ENCODE measurements at regions not wholly inside any gene's neighbourhood (a gene's known extent, or its start where the extent isn't known, plus 50 kb on each side); places are given as distances from the start of the nearest gene placed in this dataset.

- H3K9me3 ChIP-seq (ENCODE audit: control insufficient read depth in 3 of 3, low read length in 3 of 3) = no peaks in the 10 kb centered on the region
- no peak overlapping the region for H3K9ac ChIP-seq (ENCODE audit: low read depth in 1 of 3, low read length in 3 of 3)
- H3K36me3 ChIP-seq (ENCODE audit: control insufficient read depth in 3 of 3, insufficient read depth in 3 of 3, low read length in 3 of 3) = no peaks in the 10 kb centered on the region
- H3K27ac ChIP-seq (ENCODE audit: low read depth, low read length) = no peak overlapping the region
- no peak overlapping the region for H3K4me3 ChIP-seq (ENCODE audit: low read length in 3 of 3)
- no peaks in the 10 kb centered on the region for H3K4me1 ChIP-seq (ENCODE audit: control insufficient read depth in 3 of 3, insufficient read depth in 3 of 3, low read length in 3 of 3)
- no peaks in the 10 kb centered on the region for H3K27me3 ChIP-seq (ENCODE audit: control insufficient read depth in 3 of 3, insufficient read depth in 3 of 3, low read length in 3 of 3)
Observed at GRCh38 chr2:59560769-59561168, 992.7 kb downstream of the BCL11A start.

GRCh38 chr2:59540864-59541263, 1012.6 kb downstream of the BCL11A start:
- Histone ChIP-seq H3K27me3 (ENCODE audit: control insufficient read depth in 3 of 3, insufficient read depth in 3 of 3, low read length in 3 of 3) (no peaks in the 10 kb centered on the region), H3K4me3 (ENCODE audit: low read length in 3 of 3) (no peak overlapping the region), H3K27ac (ENCODE audit: low read depth, low read length) (no peak overlapping the region), H3K9me3 (ENCODE audit: control insufficient read depth in 3 of 3, low read length in 3 of 3) (no peaks in the 10 kb centered on the region), H3K9ac (ENCODE audit: low read depth in 1 of 3, low read length in 3 of 3) (no peak overlapping the region), H3K36me3 (ENCODE audit: control insufficient read depth in 3 of 3, insufficient read depth in 3 of 3, low read length in 3 of 3) (no peaks in the 10 kb centered on the region), H3K4me1 (ENCODE audit: control insufficient read depth in 3 of 3, insufficient read depth in 3 of 3, low read length in 3 of 3) (no peaks in the 10 kb centered on the region)

GRCh38 chr2:59538398-59538911, 1015.0 kb downstream of the BCL11A start:
- no peaks in the 10 kb centered on the region for H3K27me3 ChIP-seq (ENCODE audit: control insufficient read depth in 3 of 3, insufficient read depth in 3 of 3, low read length in 3 of 3)
- H3K9ac ChIP-seq (ENCODE audit: low read depth in 1 of 3, low read length in 3 of 3) = no peak overlapping the region
- H3K9me3 ChIP-seq (ENCODE audit: control insufficient read depth in 3 of 3, low read length in 3 of 3) = no peaks in the 10 kb centered on the region
- H3K36me3 ChIP-seq (ENCODE audit: control insufficient read depth in 3 of 3, insufficient read depth in 3 of 3, low read length in 3 of 3) = no peaks in the 10 kb centered on the region
- H3K4me1 ChIP-seq (ENCODE audit: control insufficient read depth in 3 of 3, insufficient read depth in 3 of 3, low read length in 3 of 3) = no peaks in the 10 kb centered on the region
- H3K4me3 ChIP-seq (ENCODE audit: low read length in 3 of 3) = no peak overlapping the region
- H3K27ac ChIP-seq (ENCODE audit: low read depth, low read length) = no peak overlapping the region

GRCh38 chr2:59532808-59533207, 1020.6 kb downstream of the BCL11A start:
- Histone ChIP-seq H3K27ac (ENCODE audit: low read depth, low read length) (no peak overlapping the region), H3K9ac (ENCODE audit: low read depth in 1 of 3, low read length in 3 of 3) (no peak overlapping the region), H3K9me3 (ENCODE audit: control insufficient read depth in 3 of 3, low read length in 3 of 3) (no peaks in the 10 kb centered on the region), H3K4me3 (ENCODE audit: low read length in 3 of 3) (no peak overlapping the region), H3K4me1 (ENCODE audit: control insufficient read depth in 3 of 3, insufficient read depth in 3 of 3, low read length in 3 of 3) (no peaks in the 10 kb centered on the region), H3K27me3 (ENCODE audit: control insufficient read depth in 3 of 3, insufficient read depth in 3 of 3, low read length in 3 of 3) (no peaks in the 10 kb centered on the region), H3K36me3 (ENCODE audit: control insufficient read depth in 3 of 3, insufficient read depth in 3 of 3, low read length in 3 of 3) (no peaks in the 10 kb centered on the region)

- no peaks in the 10 kb centered on the region for H3K4me1 ChIP-seq (ENCODE audit: control insufficient read depth in 3 of 3, insufficient read depth in 3 of 3, low read length in 3 of 3)
- H3K27me3 ChIP-seq (ENCODE audit: control insufficient read depth in 3 of 3, insufficient read depth in 3 of 3, low read length in 3 of 3) = no peaks in the 10 kb centered on the region
- no peaks in the 10 kb centered on the region for H3K36me3 ChIP-seq (ENCODE audit: control insufficient read depth in 3 of 3, insufficient read depth in 3 of 3, low read length in 3 of 3)
- no peak overlapping the region for H3K9ac ChIP-seq (ENCODE audit: low read depth in 1 of 3, low read length in 3 of 3)
- H3K27ac ChIP-seq (ENCODE audit: low read depth, low read length) = no peak overlapping the region
- no peak overlapping the region for H3K4me3 ChIP-seq (ENCODE audit: low read length in 3 of 3)
- H3K9me3 ChIP-seq (ENCODE audit: control insufficient read depth in 3 of 3, low read length in 3 of 3) = no peaks in the 10 kb centered on the region
Observed at GRCh38 chr2:59530258-59530657, 1023.2 kb downstream of the BCL11A start.

GRCh38 chr2:59529726-59530125, 1023.7 kb downstream of the BCL11A start:
- no peaks in the 10 kb centered on the region for H3K27me3 ChIP-seq (ENCODE audit: control insufficient read depth in 3 of 3, insufficient read depth in 3 of 3, low read length in 3 of 3)
- no peaks in the 10 kb centered on the region for H3K4me1 ChIP-seq (ENCODE audit: control insufficient read depth in 3 of 3, insufficient read depth in 3 of 3, low read length in 3 of 3)
- no peaks in the 10 kb centered on the region for H3K36me3 ChIP-seq (ENCODE audit: control insufficient read depth in 3 of 3, insufficient read depth in 3 of 3, low read length in 3 of 3)
- no peak overlapping the region for H3K9ac ChIP-seq (ENCODE audit: low read depth in 1 of 3, low read length in 3 of 3)
- no peak overlapping the region for H3K27ac ChIP-seq (ENCODE audit: low read depth, low read length)
- no peaks in the 10 kb centered on the region for H3K9me3 ChIP-seq (ENCODE audit: control insufficient read depth in 3 of 3, low read length in 3 of 3)
- H3K4me3 ChIP-seq (ENCODE audit: low read length in 3 of 3) = no peak overlapping the region

GRCh38 chr2:59528525-59528924, 1024.9 kb downstream of the BCL11A start:
- Histone ChIP-seq H3K4me1 (ENCODE audit: control insufficient read depth in 3 of 3, insufficient read depth in 3 of 3, low read length in 3 of 3) (no peaks in the 10 kb centered on the region), H3K27ac (ENCODE audit: low read depth, low read length) (no peak overlapping the region), H3K36me3 (ENCODE audit: control insufficient read depth in 3 of 3, insufficient read depth in 3 of 3, low read length in 3 of 3) (no peaks in the 10 kb centered on the region), H3K4me3 (ENCODE audit: low read length in 3 of 3) (no peak overlapping the region), H3K9ac (ENCODE audit: low read depth in 1 of 3, low read length in 3 of 3) (no peak overlapping the region), H3K27me3 (ENCODE audit: control insufficient read depth in 3 of 3, insufficient read depth in 3 of 3, low read length in 3 of 3) (no peaks in the 10 kb centered on the region), H3K9me3 (ENCODE audit: control insufficient read depth in 3 of 3, low read length in 3 of 3) (no peaks in the 10 kb centered on the region)

- H3K36me3 ChIP-seq (ENCODE audit: control insufficient read depth in 3 of 3, insufficient read depth in 3 of 3, low read length in 3 of 3) = no peaks in the 10 kb centered on the region
- no peak overlapping the region for H3K9ac ChIP-seq (ENCODE audit: low read depth in 1 of 3, low read length in 3 of 3)
- H3K4me3 ChIP-seq (ENCODE audit: low read length in 3 of 3) = no peak overlapping the region
- no peaks in the 10 kb centered on the region for H3K9me3 ChIP-seq (ENCODE audit: control insufficient read depth in 3 of 3, low read length in 3 of 3)
- H3K4me1 ChIP-seq (ENCODE audit: control insufficient read depth in 3 of 3, insufficient read depth in 3 of 3, low read length in 3 of 3) = no peaks in the 10 kb centered on the region
- no peaks in the 10 kb centered on the region for H3K27me3 ChIP-seq (ENCODE audit: control insufficient read depth in 3 of 3, insufficient read depth in 3 of 3, low read length in 3 of 3)
- H3K27ac ChIP-seq (ENCODE audit: low read depth, low read length) = no peak overlapping the region
Observed at GRCh38 chr2:59502981-59503380, 1050.5 kb downstream of the BCL11A start.

GRCh38 chr2:59490994-59491393, 1062.5 kb downstream of the BCL11A start:
- Histone ChIP-seq H3K9ac (ENCODE audit: low read depth in 1 of 3, low read length in 3 of 3) (no peak overlapping the region), H3K27ac (ENCODE audit: low read depth, low read length) (no peak overlapping the region), H3K9me3 (ENCODE audit: control insufficient read depth in 3 of 3, low read length in 3 of 3) (no peaks in the 10 kb centered on the region), H3K4me1 (ENCODE audit: control insufficient read depth in 3 of 3, insufficient read depth in 3 of 3, low read length in 3 of 3) (no peaks in the 10 kb centered on the region), H3K36me3 (ENCODE audit: control insufficient read depth in 3 of 3, insufficient read depth in 3 of 3, low read length in 3 of 3) (no peaks in the 10 kb centered on the region), H3K27me3 (ENCODE audit: control insufficient read depth in 3 of 3, insufficient read depth in 3 of 3, low read length in 3 of 3) (no peaks in the 10 kb centered on the region), H3K4me3 (ENCODE audit: low read length in 3 of 3) (no peak overlapping the region)

GRCh38 chr2:59490192-59490591, 1063.3 kb downstream of the BCL11A start:
- H3K4me1 ChIP-seq (ENCODE audit: control insufficient read depth in 3 of 3, insufficient read depth in 3 of 3, low read length in 3 of 3) = no peaks in the 10 kb centered on the region
- no peaks in the 10 kb centered on the region for H3K36me3 ChIP-seq (ENCODE audit: control insufficient read depth in 3 of 3, insufficient read depth in 3 of 3, low read length in 3 of 3)
- H3K9me3 ChIP-seq (ENCODE audit: control insufficient read depth in 3 of 3, low read length in 3 of 3) = no peaks in the 10 kb centered on the region
- no peak overlapping the region for H3K27ac ChIP-seq (ENCODE audit: low read depth, low read length)
- no peaks in the 10 kb centered on the region for H3K27me3 ChIP-seq (ENCODE audit: control insufficient read depth in 3 of 3, insufficient read depth in 3 of 3, low read length in 3 of 3)
- H3K9ac ChIP-seq (ENCODE audit: low read depth in 1 of 3, low read length in 3 of 3) = no peak overlapping the region
- H3K4me3 ChIP-seq (ENCODE audit: low read length in 3 of 3) = no peak overlapping the region

GRCh38 chr2:59484673-59485072, 1068.8 kb downstream of the BCL11A start:
- no peaks in the 10 kb centered on the region for H3K36me3 ChIP-seq (ENCODE audit: control insufficient read depth in 3 of 3, insufficient read depth in 3 of 3, low read length in 3 of 3)
- no peak overlapping the region for H3K27ac ChIP-seq (ENCODE audit: low read depth, low read length)
- no peak overlapping the region for H3K9ac ChIP-seq (ENCODE audit: low read depth in 1 of 3, low read length in 3 of 3)
- H3K27me3 ChIP-seq (ENCODE audit: control insufficient read depth in 3 of 3, insufficient read depth in 3 of 3, low read length in 3 of 3) = no peaks in the 10 kb centered on the region
- H3K9me3 ChIP-seq (ENCODE audit: control insufficient read depth in 3 of 3, low read length in 3 of 3) = no peaks in the 10 kb centered on the region
- no peaks in the 10 kb centered on the region for H3K4me1 ChIP-seq (ENCODE audit: control insufficient read depth in 3 of 3, insufficient read depth in 3 of 3, low read length in 3 of 3)
- no peak overlapping the region for H3K4me3 ChIP-seq (ENCODE audit: low read length in 3 of 3)

Measured in skeletal muscle tissue (tissue), 3 donors.